ENCODE measurements at regions not wholly inside any gene's neighbourhood (a gene's known extent, or its start where the extent isn't known, plus 50 kb on each side); places are given as distances from the start of the nearest gene placed in this dataset.

DNA sequence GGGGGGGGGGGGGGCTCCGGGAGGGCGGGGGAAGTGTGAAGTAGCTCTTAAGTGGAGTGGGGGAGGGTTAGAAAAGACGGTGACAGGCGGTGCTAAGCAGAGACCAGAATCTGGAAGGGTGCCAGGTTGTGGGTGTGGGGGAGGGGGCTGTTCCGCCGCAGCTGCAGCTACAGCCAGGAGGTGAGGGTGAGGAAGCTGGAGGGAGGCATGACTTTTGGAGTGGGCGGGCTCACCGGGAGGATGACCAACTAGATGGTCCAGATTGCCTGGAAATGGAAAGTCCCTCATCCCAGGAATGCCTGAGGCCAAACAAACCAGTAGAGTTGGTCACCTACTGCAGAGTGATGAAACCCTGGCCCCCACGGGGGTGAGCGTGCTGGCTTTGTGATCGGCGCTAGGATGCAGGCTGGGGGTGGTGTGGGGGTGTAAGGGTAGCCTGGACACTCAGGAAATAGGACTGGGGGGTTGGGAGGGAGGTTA is 158.1 kb upstream of the SHB start:
- peak; percentile 14 for DNase-seq (ENCODE audit: low read depth)

DNA sequence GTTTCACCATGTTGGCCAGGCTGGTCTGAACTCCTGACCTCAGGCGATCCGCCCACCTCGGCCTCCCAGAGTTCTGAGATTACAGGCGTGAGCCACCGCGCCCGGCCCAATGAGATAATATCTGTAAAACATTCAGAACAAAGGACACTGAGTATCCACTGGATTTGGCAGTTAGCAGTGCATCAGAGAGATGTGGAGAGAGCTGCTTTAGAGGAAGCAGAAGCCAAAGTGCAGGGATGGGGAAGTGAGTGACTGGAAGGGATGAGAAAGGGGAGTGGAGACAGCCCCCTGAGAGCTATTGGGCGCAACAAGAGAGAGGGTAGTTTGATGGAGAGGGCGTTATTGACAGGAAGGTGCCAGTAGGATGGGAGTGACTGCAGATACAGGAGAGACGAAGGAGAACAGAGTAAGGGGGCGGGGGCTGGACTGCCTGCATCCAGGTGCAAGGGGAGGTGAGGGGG is 157.5 kb upstream of the SHB start:
- DNase-seq (ENCODE audit: low read depth) = no peak

- no peak for DNase-seq (ENCODE audit: low read depth)
Measured at GRCh38 chr9:38224941-38225340, 155.9 kb upstream of the SHB start.

GRCh38 chr9:38216572-38216971 is 147.5 kb upstream of the SHB start:
- DNase-seq (ENCODE audit: low read depth) = no peak

DNA sequence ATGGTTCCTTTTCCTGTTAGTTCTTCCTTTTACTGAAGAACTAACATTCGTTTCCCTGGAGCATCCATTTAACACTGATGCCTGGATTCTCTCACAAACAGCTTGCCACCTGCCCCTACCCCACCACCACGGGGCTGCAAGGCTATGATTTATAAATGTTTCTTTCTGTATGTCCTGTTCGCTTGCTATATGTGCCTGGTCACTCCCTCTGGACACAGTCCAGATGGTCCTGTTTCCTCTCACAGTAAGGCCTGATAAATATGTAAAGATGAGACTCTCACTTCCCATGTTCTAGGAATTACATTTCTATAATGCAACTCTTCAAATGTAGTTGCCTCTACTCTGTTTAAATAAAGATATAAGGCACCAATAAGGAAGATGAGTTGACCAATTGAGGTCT is 146.4 kb upstream of the SHB start:
- DNase-seq (ENCODE audit: low read depth) = no peak

DNA sequence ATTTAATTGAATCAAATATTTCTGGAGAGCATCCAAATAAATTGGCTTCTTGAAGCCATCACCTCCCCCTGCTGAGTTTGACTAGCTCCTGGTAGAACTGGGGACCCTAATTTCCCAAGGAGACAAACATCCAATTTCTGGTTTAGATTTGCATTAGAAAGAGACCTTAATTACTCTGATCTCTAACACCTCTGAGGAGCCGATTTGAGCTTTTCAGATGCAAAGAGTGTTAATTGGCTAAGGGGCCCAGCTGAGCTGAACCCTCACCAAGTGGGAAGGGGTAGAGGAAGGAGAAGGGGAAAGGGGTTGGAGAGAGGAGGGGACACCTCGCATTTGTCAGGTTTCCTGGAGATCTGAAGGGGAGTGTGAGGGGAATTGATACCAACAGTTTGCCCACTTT is 145.4 kb upstream of the SHB start:
- DNase-seq (ENCODE audit: low read depth) = no peak

DNA sequence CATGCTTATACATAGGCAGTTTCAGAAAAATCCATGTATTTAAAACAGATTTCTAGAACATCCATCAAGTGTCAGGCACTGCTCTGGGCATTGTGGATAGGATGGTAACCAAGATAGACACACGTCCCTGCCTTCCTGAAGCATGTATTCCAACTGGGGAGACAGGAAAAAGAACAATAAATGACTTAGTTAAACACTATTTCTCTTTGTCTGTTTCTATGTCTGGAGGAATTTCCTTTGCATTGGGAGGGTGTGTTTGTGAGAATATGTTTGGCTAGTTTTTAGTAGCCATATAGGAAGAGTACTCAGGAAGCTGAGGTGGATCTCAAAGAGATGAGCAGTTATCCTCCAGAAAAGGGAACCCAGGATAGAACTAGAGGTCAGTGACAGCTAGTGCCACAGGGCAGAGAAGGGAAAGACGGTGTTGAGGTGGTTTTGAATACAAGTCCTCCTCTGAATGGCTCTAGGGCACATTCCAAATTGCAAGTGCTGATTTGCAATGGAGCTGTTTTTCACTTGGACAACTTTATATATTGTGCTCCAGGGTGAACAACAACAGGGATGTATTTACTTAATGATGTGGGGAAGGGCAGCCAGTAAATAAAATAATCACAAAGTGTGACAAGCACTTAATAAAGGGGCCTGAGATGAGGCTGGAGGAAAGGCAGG is 144.7 kb upstream of the SHB start:
- DNase-seq (ENCODE audit: low read depth) = no peak

DNA sequence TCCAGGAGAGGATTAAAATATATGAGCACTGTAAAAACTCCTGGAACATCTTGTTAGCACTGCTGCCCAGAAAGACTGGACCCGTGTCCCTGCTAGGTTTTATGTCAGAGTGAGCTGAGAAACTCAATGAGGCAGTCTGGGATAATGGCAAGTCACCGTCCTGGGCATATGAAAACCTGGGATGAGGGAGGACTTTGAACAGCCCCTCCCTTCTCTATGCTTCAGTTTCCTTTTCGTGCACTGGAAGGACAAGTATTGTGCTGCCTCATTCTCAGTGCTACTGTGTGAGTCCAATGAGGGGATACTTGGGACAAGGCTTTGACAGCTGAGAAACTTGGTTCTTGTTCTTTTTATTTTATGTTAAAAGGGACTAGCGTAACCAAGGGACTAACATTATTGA is 143.0 kb upstream of the SHB start:
- no peak for DNase-seq (ENCODE audit: low read depth)

GRCh38 chr9:38211002-38211401 is 142.0 kb upstream of the SHB start:
- DNase-seq (ENCODE audit: low read depth) = no peak

- DNase-seq (ENCODE audit: low read depth) = no peak
Measured at GRCh38 chr9:38208206-38208901, 139.3 kb upstream of the SHB start.

DNA sequence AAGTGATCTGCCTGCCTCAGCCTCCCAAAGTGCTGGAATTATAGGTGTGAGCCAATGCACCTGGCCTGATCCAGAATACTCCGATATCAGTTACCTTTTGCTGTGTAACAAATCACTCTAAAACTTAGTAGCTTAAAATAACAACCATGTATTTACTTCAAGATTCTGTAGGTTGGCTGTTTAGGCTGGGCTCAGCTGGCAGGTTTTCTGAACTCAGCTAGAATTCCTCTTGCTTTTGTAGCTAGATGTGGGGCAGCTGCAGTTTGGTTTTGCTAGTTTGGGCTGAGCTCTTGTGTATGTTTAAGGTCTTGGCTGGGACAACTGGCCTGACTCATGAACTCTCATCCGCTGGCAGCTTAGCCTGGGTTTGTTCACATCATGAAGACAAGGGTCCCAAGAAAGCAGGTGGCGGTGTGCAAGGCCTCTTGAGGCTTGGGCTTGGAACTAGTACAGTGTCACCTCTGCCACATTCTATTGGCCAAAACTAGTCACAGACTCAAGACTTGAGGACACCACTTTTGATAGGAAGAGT is 138.3 kb upstream of the SHB start:
- DNase-seq (ENCODE audit: low read depth) = no peak

DNA sequence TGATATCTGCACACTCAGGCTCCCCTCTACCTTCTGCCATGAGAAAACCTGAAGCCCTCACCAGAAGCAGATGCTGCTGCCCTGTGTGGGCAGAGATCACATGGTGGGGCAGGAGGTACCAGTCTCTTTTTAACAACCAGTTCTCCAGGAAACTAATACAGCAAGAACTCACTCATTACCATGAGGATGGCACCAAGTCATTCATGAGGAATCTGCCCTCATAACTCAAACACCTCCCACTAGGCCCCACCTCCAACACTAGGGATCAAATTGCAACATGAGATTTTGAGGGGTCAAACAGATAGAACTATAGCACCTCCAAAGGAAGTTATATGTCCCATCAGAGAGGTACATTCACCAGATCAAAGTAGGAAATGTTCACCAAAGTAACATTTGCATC is 136.3 kb upstream of the SHB start:
- no peak for DNase-seq (ENCODE audit: low read depth)

GRCh38 chr9:38202336-38202938 is 133.4 kb upstream of the SHB start:
- no peak for DNase-seq (ENCODE audit: low read depth)

DNA sequence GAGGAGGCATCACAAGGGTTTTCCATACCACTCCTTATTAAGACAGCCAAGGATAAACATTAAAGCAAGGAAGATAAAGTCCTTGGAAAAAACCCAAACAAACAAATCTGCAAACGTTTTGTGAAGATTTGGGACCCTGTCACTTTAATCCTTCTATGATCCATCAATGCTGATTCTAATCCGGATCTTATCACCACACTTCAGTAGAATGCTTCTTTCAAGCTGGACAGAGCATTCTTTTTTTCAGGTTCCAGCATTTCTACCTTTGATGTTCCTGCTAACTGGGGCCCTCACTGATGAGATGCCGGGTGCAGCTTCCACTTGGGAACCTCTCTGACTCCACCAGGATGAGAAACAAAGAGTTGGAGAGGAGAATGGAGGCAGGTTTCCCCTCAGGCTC is 132.8 kb upstream of the SHB start:
- no peak for DNase-seq (ENCODE audit: low read depth)

- no peak for DNase-seq (ENCODE audit: low read depth)
Measured at GRCh38 chr9:38200431-38200830, 131.4 kb upstream of the SHB start.

DNA sequence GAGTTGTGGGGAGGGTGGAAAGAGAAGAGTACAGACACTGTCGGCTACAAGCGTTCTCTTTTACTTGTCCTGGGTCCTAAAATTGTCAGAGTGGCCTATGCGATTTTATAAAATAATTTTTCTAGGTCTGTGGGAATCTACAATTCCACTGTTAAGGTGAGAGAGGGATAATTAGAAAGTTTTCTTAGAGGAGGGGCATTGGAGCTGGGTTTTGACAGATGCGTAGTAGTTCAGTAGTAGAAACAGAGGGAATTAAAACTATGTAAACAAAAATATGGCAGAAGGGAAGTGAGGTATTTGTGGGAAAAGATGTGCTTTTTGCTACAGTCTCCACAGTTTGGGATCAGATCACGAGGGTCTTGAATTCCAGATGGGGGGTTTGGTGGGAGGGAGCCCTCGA is 129.1 kb upstream of the SHB start:
- DNase-seq (ENCODE audit: low read depth) = no peak

DNA sequence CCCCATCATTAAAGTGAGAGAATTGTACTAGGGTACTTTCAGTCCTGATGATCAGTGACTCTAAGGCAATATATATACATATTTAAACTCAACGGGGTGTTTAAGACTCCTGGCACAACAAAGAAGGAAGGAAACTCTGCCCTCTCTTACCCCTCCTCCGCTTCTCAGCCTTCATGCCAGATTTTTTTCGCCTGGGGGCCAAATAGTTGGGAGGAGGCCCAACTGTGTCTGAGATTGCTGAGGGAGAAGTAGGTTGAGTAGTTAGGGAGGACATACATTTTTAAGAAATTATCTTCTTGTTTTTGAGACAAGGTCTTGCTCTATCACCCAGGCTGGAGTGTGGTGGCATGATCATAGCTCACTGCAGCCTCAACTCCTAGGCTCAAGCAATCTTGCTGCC is 127.7 kb upstream of the SHB start:
- no peak for DNase-seq (ENCODE audit: low read depth)

DNA sequence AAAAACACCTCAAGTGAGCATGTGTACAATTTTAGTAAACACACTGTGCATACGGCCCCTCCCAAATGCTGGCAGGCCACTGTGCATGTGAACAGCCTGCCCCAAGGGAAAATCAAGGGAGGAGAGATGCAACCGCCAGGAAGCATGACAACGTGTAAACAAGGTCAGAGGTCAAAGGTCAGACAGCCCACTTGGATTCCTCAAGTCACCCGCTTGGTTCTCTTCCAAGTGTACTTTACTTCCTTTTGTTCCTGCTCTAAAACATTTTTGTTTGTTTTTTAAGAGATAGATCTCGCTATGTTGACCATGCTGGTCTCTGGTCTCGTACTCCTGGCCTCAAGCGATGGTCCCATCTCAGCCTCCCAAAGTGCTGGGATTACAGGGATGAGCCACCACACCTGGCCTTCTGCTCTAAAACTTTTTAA is 126.7 kb upstream of the SHB start:
- DNase-seq (ENCODE audit: low read depth) = no peak

GRCh38 chr9:38194870-38195269 is 125.8 kb upstream of the SHB start:
- no peak for DNase-seq (ENCODE audit: low read depth)

DNA sequence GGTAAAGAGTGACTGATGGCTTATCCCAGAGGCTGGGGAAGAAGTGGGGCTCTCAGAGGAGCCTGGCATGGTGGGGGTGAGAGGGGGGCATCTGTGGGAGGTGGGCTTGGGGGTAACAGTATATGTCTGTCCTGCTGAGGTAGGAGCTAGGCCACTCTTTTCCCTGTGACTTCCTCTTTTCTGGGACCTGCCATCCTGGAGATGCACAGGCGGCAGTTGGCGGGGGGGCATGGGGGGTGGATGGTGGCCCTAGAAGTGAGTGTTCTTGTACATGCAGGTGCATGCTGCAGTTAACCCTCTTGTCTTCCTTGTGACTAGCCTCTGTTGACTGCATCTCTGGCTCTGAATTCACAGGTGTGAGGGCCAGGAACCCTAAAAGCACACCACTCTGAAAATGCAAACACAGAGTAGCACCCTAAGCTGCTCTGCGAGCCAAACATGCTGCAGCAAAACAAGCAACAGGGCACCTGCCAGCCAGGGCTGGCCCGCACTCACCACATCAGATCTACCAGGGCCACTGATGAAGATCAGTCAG is 123.8 kb upstream of the SHB start:
- no peak for DNase-seq (ENCODE audit: low read depth)

DNA sequence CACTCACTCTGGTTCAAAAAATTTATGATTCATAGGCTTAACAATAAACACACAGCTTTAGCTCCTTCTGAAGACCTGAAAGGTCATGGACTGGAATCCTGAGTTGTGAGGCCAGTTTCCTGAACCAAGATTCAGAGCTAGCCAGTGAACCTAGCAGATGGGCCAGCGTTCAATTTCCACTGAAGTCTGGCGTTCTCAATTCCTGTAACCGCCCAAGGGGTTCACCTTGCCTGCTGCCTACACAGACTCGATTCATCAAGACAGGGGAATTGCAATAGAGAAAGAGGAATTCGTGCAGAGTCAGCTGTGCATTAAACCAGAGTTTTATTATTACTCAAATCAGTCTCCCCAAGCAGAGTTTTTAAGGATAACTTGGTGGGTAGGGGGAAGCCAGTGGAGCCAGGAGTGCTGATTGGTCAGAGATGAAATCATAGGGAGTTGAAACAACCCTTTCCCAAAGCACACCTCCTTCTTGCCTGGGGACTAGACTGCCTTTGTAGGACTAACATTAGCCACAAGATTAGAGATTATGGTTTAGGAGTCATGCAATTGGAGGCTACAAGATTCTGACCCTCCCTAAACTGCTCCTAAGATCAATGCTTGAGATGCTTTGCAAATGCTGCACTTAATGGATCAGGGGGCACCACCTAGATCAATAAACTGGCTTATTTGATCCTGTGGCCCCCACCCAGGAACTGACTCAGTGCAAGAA is 117.5 kb upstream of the SHB start:
- no peak for DNase-seq (ENCODE audit: low read depth)

Measured in GM04503 (cell line).